GM04503 (cell line): ENCODE measurements at regions not wholly inside any gene's neighbourhood (a gene's known extent, or its start where the extent isn't known, plus 50 kb on each side); places are given as distances from the start of the nearest gene placed in this dataset.

Source experiments
- DNase-seq: peaks from one replicate; pipeline ENCODE4 v3.0.0-alpha.2; 2012; ENCODE audit warnings: low read depth

GRCh38 chr2:128578406-128579390 lies 260.0 kb upstream of the HS6ST1 start:
- no peak for DNase-seq

- DNase-seq, result no peak
Observed at GRCh38 chr2:128579825-128580224, 261.2 kb upstream of the HS6ST1 start.

DNA sequence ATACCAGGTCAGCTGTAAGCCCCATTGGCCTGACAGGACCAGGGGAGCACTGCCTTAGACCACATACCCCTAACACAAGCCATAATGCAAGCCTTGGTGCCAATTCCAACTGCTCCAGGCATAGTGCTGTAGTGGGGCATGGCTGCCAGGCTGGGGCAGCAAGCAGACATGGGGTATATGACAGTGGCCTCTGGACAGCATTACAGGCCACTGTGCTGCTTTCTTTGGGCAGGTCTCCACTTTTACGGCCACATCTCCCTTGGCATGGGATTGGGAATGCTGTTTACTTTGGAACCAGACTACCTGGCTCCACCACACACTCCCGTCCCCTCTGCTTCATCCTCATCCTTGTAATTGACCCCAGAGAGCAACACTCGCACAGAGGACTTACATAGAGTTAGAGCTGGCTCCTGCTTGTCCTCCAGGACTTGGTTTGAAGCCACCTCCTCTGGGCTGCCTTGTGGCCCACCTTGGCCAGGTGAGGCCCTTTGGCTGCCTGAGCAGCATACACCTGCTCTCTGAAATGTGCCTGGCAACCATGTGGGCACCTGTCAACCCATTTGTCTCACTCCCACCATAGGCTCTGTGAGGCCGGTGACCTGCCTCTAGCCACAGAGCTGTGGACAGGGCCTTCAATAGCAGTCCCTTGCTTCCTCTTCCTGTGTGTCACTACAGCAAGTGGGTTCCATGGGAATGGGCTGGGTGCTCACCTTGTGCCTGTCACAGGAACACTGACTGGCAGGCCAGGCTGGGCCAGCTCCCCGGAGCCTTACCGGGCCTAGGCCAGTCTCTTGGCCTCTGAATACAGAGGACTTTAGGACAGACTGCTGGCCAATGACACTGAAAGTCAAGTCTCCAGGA lies 262.6 kb upstream of the HS6ST1 start:
- no peak for DNase-seq

DNA sequence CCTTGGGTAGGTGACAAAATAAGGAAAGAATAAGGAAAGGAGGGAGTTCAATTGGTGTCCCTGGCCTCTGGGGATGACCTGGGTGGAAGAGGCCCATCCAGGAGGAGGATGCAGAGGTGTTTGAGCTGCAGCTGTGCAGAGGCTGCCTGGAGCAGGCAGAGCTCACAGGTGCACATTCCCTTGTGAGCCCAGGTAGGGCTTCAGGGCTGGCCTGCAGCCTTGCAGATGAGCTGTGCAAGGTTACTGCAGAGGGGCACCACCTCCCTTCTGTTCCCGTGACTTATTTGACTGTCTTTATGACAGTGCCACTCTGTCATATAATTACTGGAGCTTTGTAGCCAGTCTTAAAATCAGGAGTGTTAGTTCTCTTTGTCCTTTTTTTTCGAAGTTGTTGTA lies 263.2 kb upstream of the HS6ST1 start:
- DNase-seq, result no peak

- peak; percentile 85 for DNase-seq
Observed at GRCh38 chr2:128584296-128584890, 265.7 kb upstream of the HS6ST1 start.

DNA sequence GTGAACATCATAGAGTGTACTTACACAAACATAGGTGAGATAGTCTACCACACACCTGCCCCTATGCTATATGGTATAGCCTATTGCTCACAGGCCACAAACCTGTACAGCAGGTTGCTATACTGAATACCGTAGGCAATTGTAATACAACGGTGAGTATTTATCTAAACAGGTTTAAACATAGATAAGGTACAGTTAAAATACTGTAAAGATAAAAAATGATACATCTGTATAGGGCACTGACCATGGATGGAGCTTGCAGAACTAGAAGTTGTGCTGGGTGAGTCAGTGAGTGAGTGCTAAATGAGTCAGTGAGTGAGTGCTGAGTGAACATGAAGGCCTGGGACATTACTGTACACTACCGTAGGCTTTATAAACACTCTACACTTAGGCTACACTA lies 267.0 kb upstream of the HS6ST1 start:
- DNase-seq, result peak; percentile 47

- no peak for DNase-seq
Observed at GRCh38 chr2:128589681-128590080, 271.0 kb upstream of the HS6ST1 start.

DNA sequence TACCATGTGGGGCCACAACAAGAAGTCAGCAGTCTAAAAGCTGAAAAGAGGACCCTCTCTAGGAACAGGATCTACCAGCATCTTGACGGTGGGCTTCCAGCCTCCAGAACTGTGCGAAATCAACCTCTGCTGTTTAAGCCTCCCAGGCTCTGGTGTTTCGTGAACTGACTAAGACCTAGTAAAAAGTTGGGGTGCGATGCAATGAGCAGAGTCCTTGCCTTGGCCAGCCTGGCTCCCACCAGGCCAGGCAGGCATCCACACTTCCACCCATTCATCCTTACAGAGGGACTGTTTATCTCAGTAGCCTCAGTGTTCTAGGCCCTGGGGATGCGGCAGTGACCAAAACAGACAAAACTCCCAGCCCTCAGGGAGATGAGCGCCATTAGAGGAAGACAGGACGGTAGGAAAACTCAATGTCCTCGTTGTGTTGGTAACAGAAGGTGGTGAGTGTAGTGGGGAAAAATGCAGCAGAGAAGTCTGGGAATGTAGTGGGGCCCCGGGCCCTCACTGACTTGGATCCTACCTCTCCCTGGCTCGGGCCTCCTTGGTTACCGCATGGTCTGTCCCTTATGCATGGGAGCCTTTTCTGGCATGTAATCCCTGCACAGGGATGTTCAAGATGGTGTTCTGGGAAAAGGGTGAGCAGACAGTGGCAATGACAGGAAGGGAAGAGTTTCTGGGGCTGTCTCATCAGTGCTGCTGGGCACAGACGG lies 271.8 kb upstream of the HS6ST1 start:
- no peak for DNase-seq

DNA sequence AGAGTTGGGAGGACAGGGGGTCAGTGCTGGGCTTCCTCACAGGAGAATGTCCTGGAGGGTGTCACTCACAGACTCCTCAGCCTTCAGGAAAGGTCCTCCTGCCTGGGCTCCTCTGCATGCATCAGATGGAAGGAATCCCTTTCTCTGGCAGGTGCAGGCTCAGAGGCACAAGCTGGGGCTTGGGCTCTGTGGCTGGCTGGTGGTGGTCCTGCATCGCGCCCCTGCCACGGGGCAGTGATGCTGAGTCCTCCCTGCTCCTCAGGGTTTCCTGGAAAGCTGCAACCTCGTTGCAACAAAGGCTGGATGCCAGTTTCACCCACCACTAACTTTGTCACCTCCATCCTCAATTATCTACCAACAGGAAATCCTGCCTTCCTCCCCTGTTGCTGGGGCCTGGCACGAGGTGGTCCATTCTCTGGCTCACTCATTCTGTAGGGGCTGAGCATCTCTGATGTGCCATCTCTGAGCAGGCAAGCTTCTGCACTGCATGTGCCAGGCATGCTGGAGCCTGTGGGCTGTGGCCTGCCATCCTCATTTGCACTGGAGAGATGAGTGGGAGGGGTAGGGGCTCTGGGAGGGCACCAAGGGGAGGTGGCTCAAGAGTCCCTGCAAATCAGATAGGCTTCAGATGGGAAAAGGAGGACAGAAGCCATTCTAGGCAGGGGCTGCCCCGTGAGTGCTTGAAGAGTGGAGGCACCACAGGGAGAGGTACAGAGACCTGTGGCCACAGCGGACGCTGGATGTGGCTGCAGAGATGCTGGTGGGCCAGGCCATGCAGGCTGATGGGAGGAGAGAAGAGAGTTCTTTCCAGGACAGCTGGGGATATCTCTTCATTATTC lies 272.6 kb upstream of the HS6ST1 start:
- DNase-seq, result no peak

- no peak for DNase-seq
Observed at GRCh38 chr2:128591861-128592822, 273.5 kb upstream of the HS6ST1 start.

- no peak for DNase-seq
Observed at GRCh38 chr2:128593518-128593878, 274.8 kb upstream of the HS6ST1 start.

DNA sequence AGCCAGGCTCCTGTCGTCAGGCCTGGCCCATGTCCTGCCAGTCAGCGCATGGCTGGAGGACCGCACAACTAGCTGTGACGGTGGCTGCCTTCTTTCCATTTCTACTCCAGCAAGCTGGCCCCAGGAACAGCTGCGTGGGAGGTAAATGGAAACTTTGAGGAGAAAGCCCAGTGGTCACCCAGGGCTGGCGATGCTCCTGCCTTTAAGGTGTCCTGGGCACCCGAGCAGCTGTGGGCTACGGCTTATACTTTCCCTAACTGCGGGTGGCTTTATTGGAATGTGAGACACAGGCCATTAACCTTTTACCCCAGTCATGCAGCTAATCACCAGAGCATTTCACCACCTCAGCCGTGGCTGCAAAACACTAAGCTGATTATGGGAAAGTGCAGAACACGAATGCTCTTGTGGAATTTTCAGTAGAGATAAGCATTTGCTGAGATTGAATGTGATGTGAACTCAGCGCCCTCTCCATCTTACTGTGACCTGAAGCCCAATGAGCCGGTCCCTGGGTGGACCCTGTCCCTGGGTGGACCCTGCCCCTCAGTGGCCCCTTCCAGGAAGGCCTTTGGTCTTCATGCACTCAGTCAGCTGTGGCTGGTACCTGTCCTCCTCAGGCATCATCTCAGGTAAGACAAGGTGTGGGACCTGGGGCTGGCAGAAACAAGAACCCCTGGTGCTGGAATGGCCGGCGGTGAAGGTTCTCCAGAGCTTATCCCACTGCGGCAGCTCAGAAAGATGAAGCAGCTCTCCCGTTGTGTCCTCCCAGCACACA lies 275.4 kb upstream of the HS6ST1 start:
- no peak for DNase-seq

GRCh38 chr2:128594651-128594910 lies 275.9 kb upstream of the HS6ST1 start:
- no peak for DNase-seq

- DNase-seq, result no peak
Observed at GRCh38 chr2:128594953-128595677, 276.4 kb upstream of the HS6ST1 start.

GRCh38 chr2:128595763-128596395 lies 277.2 kb upstream of the HS6ST1 start:
- DNase-seq, result no peak

DNA sequence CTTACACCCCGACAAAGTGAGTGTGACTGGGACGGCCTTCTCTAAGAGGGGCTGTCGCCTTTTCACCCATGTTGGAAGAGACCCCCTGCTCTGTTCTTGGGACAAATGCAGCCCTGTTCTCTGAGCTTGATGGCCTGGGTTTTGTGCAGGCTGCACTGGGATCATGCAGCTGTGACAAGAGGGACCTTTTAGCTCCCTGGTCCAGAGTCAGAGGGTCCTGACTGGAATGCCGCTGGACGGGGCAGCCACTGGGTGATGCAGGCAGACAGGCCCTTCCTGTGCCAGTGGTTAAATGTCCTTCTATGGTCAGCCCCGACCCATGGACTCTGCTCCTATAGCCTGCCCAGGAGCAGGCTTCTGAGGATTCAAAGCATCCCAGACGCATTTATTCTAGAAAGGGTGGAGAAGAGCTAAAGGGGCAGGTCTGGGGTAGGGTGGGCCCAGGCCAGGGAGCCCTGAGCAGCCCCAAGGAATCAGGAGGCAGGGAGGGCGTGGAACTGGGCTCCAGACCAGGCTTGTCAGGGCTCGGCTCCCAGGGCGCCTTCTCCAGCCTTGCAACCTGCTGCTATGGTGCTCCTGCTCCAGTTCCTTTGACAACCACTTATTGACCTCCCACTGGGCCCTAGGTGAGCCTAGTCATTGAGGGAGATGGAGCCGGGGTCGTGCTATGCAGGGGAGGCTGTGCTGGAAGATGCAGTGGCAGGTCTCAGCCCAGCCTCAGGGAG lies 277.9 kb upstream of the HS6ST1 start:
- DNase-seq, result no peak

DNA sequence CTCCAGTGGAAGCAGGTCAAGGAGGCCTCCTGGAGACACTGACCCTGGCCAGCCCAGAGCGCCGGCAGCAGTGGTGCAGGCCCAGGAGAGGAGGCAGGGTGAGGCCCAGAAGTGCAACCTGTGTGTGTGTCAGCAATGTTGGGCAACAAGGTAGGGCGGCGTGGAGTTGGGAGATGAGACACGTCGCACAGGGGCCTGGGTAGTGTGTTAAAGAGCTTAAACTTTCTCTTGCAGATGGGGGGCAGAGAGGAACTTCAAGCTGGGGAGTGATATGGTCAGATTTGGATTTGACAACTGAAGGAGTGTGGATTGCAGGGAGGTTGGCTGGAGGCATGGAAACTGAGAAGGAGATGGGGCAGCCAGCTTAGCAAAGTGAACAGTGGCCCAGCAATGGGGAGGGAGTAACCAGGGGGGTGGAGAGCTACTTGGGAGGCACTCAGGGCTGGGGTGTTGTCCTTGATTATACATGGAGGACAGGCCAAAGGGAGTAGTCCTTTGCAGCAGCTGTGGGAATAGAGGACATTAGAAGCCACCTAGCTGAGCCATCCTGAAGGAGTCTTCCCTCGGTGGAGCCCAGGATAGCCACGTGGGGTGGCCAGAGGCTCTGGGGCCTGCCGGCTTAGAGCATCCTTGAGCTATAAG lies 278.6 kb upstream of the HS6ST1 start:
- DNase-seq, result no peak
